Neutrophil (primary cell): ENCODE measurements at regions not wholly inside any gene's neighbourhood (a gene's known extent, or its start where the extent isn't known, plus 50 kb on each side); places are given as distances from the start of the nearest gene placed in this dataset.

Source experiments
- H3K27ac ChIP-seq: fragments of 200-600 bp; sonication (generic); 2 replicates; pipeline ENCODE4 v1.5.1; 2016; ENCODE audit warnings: mild to moderate bottlenecking, moderate library complexity
- H3K27me3 ChIP-seq: fragments of 200-600 bp; sonication (generic); 2 replicates; pipeline ENCODE4 v1.6.0; 2016; ENCODE audit warnings: mild to moderate bottlenecking
- H3K36me3 ChIP-seq: fragments of 200-600 bp; sonication (generic); 2 replicates; pipeline ENCODE4 v1.5.1; 2017
- H3K4me1 ChIP-seq, 2 experiments: fragments of 200-600 bp in 1 of 2; sonication (generic) in 1 of 2; 1 replicate in 1 of 2; 2 replicates in 1 of 2; pipeline versions ENCODE4 v1.5.1 to v1.6.1; 2013 to 2016; ENCODE audit warnings: low read depth in 1 of 2, low read length in 1 of 2, mild to moderate bottlenecking in 1 of 2, moderate library complexity in 1 of 2; ENCODE audit not compliant: control insufficient read depth in 1 of 2, insufficient read depth in 1 of 2
- H3K4me3 ChIP-seq, 2 experiments: fragments of 200-600 bp in 1 of 2; sonication (generic) in 1 of 2; 1 replicate in 1 of 2; 2 replicates in 1 of 2; pipeline ENCODE4 v1.5.1; 2013 to 2016; ENCODE audit warnings: low read depth in 1 of 2, low read length in 1 of 2, mild to moderate bottlenecking in 1 of 2, moderate library complexity in 1 of 2
- H3K9me3 ChIP-seq: fragments of 200-600 bp; sonication (generic); 2 replicates; pipeline ENCODE4 v1.5.1; 2016
- TF ChIP-seq, protein P1 (sequence below): fragments of 200-600 bp; sonication (generic); IDR thresholded peaks from 2 replicates; pipeline ENCODE4 v1.5.1; 2016; ENCODE audit warnings: antibody characterized with exemption

DNA sequence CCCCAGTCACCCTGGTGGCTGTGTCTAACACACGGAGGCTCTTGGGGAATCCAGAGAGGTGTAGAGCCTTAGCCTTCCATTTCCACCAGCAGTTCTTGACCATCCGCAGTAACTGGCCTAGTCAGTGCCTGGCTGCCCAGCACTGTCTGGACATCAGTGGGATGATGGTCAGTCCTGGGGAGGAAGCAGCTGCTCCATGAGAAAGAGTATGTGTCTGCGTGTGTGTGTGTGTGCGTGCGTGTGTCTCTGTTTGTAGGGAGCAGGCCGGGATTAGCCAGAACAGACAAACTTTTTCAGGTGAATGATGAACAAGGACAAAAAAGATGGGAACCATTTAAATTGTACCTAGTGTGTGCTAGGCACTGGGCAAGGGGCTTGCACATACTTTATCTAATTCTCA is 109.3 kb upstream of the SYT13 start:
- no peaks in the 10 kb centered on the region for H3K9me3 ChIP-seq
- no peak overlapping the region for H3K27ac ChIP-seq
- TF ChIP-seq, protein P1, sequence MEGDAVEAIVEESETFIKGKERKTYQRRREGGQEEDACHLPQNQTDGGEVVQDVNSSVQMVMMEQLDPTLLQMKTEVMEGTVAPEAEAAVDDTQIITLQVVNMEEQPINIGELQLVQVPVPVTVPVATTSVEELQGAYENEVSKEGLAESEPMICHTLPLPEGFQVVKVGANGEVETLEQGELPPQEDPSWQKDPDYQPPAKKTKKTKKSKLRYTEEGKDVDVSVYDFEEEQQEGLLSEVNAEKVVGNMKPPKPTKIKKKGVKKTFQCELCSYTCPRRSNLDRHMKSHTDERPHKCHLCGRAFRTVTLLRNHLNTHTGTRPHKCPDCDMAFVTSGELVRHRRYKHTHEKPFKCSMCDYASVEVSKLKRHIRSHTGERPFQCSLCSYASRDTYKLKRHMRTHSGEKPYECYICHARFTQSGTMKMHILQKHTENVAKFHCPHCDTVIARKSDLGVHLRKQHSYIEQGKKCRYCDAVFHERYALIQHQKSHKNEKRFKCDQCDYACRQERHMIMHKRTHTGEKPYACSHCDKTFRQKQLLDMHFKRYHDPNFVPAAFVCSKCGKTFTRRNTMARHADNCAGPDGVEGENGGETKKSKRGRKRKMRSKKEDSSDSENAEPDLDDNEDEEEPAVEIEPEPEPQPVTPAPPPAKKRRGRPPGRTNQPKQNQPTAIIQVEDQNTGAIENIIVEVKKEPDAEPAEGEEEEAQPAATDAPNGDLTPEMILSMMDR: no peak
- H3K4me1 ChIP-seq: no peaks in the 10 kb centered on the region
- H3K36me3 ChIP-seq: no peaks in the 10 kb centered on the region
- H3K27me3 ChIP-seq: peaks cover 61% of the 10 kb centered on the region
- H3K4me3 ChIP-seq: no peak overlapping the region

DNA sequence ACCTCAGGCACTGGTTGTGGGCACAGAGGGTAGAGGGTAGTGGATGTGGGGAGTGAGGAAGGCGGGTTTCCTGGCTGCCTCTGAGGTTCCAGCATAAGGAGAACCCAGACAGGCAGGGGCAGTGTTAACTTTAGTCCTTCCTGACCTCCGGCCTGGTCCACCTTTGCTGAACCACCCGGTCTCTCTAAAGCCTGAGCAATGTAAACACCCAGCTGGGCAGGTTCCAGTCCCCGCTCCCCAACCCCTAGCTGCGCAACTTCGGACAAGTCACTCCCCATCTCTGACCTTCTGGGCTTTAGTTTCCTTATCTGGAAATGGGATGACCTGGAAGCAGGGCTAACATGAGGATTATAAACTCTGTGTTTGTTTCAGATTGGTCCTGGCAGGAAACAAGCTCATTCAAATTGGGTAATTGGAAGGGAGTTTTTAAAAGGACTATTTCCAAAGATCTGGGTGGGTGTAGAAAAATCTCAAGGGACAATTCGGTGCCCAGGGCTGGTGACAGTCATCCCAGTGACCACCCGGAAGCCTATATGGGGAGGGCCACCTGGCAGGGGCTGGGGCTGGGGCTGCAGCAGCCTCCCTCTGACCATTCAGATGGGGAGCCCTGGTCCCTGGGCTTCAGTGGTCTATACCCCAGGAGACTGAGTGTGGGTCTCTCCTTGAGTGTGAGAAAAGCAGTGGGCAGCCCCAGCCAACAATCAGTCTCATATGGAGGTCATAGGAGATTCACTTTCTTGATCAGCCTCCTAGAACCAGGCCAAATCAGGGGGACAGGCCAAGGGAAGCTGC is 108.3 kb upstream of the SYT13 start:
- TF ChIP-seq, protein P1: no peak
- Histone ChIP-seq H3K9me3 (no peaks in the 10 kb centered on the region), H3K27me3 (peaks cover 59% of the 10 kb centered on the region), H3K4me3 (no peak overlapping the region), H3K4me1 (no peaks in the 10 kb centered on the region), H3K27ac (no peak overlapping the region), H3K36me3 (no peaks in the 10 kb centered on the region)

DNA sequence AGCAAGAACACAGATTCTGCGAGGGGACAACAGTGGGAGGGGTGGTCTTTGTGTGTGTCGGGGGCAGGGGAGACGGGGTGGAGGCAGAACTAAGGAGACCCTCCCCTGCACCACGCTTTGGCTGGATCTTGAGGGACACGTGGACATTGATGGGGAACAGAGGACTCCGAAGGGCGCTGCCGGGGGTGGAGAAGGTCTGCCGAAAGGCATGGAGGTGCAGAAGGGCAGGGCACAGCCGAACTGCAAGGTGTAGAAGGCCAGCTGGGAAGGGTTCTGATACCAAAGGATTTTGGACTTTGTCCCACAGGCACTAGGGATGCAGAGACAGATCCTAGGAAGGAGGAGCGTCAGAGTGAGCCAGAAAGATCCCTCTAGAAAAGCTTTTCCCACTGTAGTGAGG is 107.7 kb upstream of the SYT13 start:
- Histone ChIP-seq H3K27me3 (peaks cover 60% of the 10 kb centered on the region), H3K4me3 (no peak overlapping the region), H3K27ac (no peak overlapping the region), H3K36me3 (no peaks in the 10 kb centered on the region), H3K4me1 (no peaks in the 10 kb centered on the region), H3K9me3 (no peaks in the 10 kb centered on the region)
- TF ChIP-seq, protein P1: no peak

DNA sequence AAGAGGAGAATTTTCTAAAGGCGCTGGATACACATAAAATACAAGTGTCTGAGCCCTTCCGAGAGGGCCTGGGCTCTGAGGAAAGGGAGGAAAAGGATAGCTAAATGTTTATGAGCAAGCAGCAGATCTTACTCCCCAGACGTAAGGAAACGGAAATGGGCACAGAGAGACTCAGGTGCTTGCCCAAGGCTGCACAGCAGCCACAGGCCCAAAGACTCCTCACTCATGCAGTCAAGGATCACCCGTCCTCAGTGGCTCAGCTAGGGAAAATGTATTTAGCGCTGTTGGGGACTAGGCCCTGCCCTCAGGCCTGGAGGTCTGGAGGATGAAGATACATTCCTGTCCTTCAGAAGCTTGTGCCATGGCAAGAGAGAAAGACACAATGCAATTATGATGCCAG is 107.2 kb upstream of the SYT13 start:
- Histone ChIP-seq H3K36me3 (no peaks in the 10 kb centered on the region), H3K4me3 (no peak overlapping the region), H3K4me1 (no peaks in the 10 kb centered on the region), H3K27ac (no peak overlapping the region), H3K9me3 (no peaks in the 10 kb centered on the region), H3K27me3 (peaks cover 60% of the 10 kb centered on the region)
- TF ChIP-seq, protein P1: no peak

DNA sequence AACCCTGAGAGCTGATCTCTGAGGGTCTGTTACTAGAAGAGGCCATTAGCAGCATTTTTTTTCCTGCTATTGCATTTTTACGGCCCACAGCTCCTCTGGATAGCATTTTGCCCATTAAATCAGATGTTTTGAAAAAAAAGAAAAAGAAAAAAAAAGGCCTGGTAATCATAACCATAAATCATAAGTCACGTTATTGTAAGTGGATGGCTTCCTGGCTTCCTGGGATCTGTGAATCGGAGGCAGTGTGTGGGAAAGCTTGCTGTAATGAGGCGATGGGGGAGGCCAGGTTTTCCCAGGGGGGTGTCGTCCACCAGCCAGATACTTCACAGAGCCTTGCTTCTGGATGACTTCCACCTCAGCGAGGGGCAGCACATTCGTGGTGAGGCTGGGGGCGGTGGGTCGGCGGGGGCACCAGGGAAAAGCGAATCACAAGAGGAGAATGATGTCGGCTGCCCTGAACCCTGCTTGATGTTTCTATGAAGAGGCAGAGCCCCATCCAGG is 106.5 kb upstream of the SYT13 start:
- Histone ChIP-seq H3K27me3 (peaks cover 64% of the 10 kb centered on the region), H3K9me3 (no peaks in the 10 kb centered on the region), H3K4me1 (no peaks in the 10 kb centered on the region), H3K36me3 (no peaks in the 10 kb centered on the region), H3K4me3 (no peak overlapping the region), H3K27ac (no peak overlapping the region)
- TF ChIP-seq, protein P1: no peak
